Activated naive CD4-positive, alpha-beta T cell treated with anti-CD3 and anti-CD28 coated beads, Interleukin-2, amount 50 U/mL, for 24 hours (primary cell): ENCODE measurements at regions not wholly inside any gene's neighbourhood (a gene's known extent, or its start where the extent isn't known, plus 50 kb on each side); places are given as distances from the start of the nearest gene placed in this dataset.

Source experiments
- H3K27ac Mint-ChIP-seq: one replicate; pipeline ENCODE4 v1.8.0; 2021; ENCODE audit warnings: mild to moderate bottlenecking, mixed read lengths
- H3K27me3 Mint-ChIP-seq: one replicate; pipeline ENCODE4 v1.8.0; 2021; ENCODE audit warnings: mixed read lengths
- H3K36me3 Mint-ChIP-seq: one replicate; pipeline ENCODE4 v1.8.0; 2021; ENCODE audit warnings: mixed read lengths
- H3K4me1 Mint-ChIP-seq: one replicate; pipeline ENCODE4 v1.8.0; 2021; ENCODE audit warnings: mixed read lengths
- H3K4me3 Mint-ChIP-seq: one replicate; pipeline ENCODE4 v1.8.0; 2021; ENCODE audit warnings: mild to moderate bottlenecking, mixed read lengths
- H3K9me3 Mint-ChIP-seq: one replicate; pipeline ENCODE4 v1.8.0; 2021; ENCODE audit warnings: mixed read lengths

GRCh38 chr15:69972436-69972835 lies 125.3 kb downstream of the TLE3 start:
- Mint-ChIP-seq H3K4me3 (no peak overlapping the region), H3K27ac (no peak overlapping the region), H3K9me3 (no peaks in the 10 kb centered on the region), H3K36me3 (no peaks in the 10 kb centered on the region), H3K4me1 (no peaks in the 10 kb centered on the region), H3K27me3 (peaks cover 9% of the 10 kb centered on the region)

- Mint-ChIP-seq H3K4me1 (no peaks in the 10 kb centered on the region), H3K36me3 (no peaks in the 10 kb centered on the region), H3K27ac (no peak overlapping the region), H3K27me3 (peaks cover 9% of the 10 kb centered on the region), H3K9me3 (no peaks in the 10 kb centered on the region), H3K4me3 (no peak overlapping the region)
Observed at GRCh38 chr15:69973102-69973714, 124.5 kb downstream of the TLE3 start.

- Mint-ChIP-seq H3K36me3 (no peaks in the 10 kb centered on the region), H3K27me3 (peaks cover 9% of the 10 kb centered on the region), H3K27ac (no peak overlapping the region), H3K4me1 (no peaks in the 10 kb centered on the region), H3K4me3 (no peak overlapping the region), H3K9me3 (no peaks in the 10 kb centered on the region)
Observed at GRCh38 chr15:69973880-69974279, 123.8 kb downstream of the TLE3 start.

- Mint-ChIP-seq H3K27ac (no peak overlapping the region), H3K9me3 (no peaks in the 10 kb centered on the region), H3K27me3 (peaks cover 9% of the 10 kb centered on the region), H3K4me3 (no peak overlapping the region), H3K4me1 (no peaks in the 10 kb centered on the region), H3K36me3 (no peaks in the 10 kb centered on the region)
Observed at GRCh38 chr15:69974321-69974720, 123.4 kb downstream of the TLE3 start.

- Mint-ChIP-seq H3K9me3 (no peaks in the 10 kb centered on the region), H3K27ac (no peak overlapping the region), H3K27me3 (peaks cover 11% of the 10 kb centered on the region), H3K4me1 (no peaks in the 10 kb centered on the region), H3K36me3 (no peaks in the 10 kb centered on the region), H3K4me3 (no peak overlapping the region)
Observed at GRCh38 chr15:69976366-69976994, 121.2 kb downstream of the TLE3 start.

- Mint-ChIP-seq H3K4me3 (no peak overlapping the region), H3K36me3 (no peaks in the 10 kb centered on the region), H3K27me3 (peaks cover 13% of the 10 kb centered on the region), H3K9me3 (no peaks in the 10 kb centered on the region), H3K27ac (no peak overlapping the region), H3K4me1 (no peaks in the 10 kb centered on the region)
Observed at GRCh38 chr15:69978603-69979002, 119.1 kb downstream of the TLE3 start.

- H3K4me1 Mint-ChIP-seq, result no peaks in the 10 kb centered on the region
- H3K27me3 Mint-ChIP-seq, result peaks cover 12% of the 10 kb centered on the region
- no peak overlapping the region for H3K27ac Mint-ChIP-seq
- no peak overlapping the region for H3K4me3 Mint-ChIP-seq
- H3K9me3 Mint-ChIP-seq, result no peaks in the 10 kb centered on the region
- H3K36me3 Mint-ChIP-seq, result no peaks in the 10 kb centered on the region
Observed at GRCh38 chr15:69979262-69979661, 118.5 kb downstream of the TLE3 start.

GRCh38 chr15:69979783-69980182 lies 117.9 kb downstream of the TLE3 start:
- Mint-ChIP-seq H3K4me1 (no peaks in the 10 kb centered on the region), H3K27me3 (peaks cover 13% of the 10 kb centered on the region), H3K9me3 (no peaks in the 10 kb centered on the region), H3K4me3 (no peak overlapping the region), H3K27ac (no peak overlapping the region), H3K36me3 (no peaks in the 10 kb centered on the region)

GRCh38 chr15:69980341-69981059 lies 117.2 kb downstream of the TLE3 start:
- no peak overlapping the region for H3K27ac Mint-ChIP-seq
- H3K27me3 Mint-ChIP-seq, result peaks cover 11% of the 10 kb centered on the region
- H3K4me3 Mint-ChIP-seq, result no peak overlapping the region
- H3K4me1 Mint-ChIP-seq, result no peaks in the 10 kb centered on the region
- H3K9me3 Mint-ChIP-seq, result no peaks in the 10 kb centered on the region
- H3K36me3 Mint-ChIP-seq, result no peaks in the 10 kb centered on the region

GRCh38 chr15:69982037-69982436 lies 115.7 kb downstream of the TLE3 start:
- no peaks in the 10 kb centered on the region for H3K4me1 Mint-ChIP-seq
- peaks cover 8% of the 10 kb centered on the region for H3K27me3 Mint-ChIP-seq
- no peak overlapping the region for H3K4me3 Mint-ChIP-seq
- no peaks in the 10 kb centered on the region for H3K9me3 Mint-ChIP-seq
- no peak overlapping the region for H3K27ac Mint-ChIP-seq
- no peaks in the 10 kb centered on the region for H3K36me3 Mint-ChIP-seq

- H3K27me3 Mint-ChIP-seq, result peaks cover 8% of the 10 kb centered on the region
- H3K4me3 Mint-ChIP-seq, result no peak overlapping the region
- no peaks in the 10 kb centered on the region for H3K4me1 Mint-ChIP-seq
- no peaks in the 10 kb centered on the region for H3K36me3 Mint-ChIP-seq
- no peak overlapping the region for H3K27ac Mint-ChIP-seq
- no peaks in the 10 kb centered on the region for H3K9me3 Mint-ChIP-seq
Observed at GRCh38 chr15:69983696-69984265, 113.9 kb downstream of the TLE3 start.

GRCh38 chr15:69987492-69988489 lies 109.9 kb downstream of the TLE3 start:
- Mint-ChIP-seq H3K27ac (no peak overlapping the region), H3K36me3 (no peaks in the 10 kb centered on the region), H3K4me1 (no peaks in the 10 kb centered on the region), H3K27me3 (peaks cover 3% of the 10 kb centered on the region), H3K9me3 (no peaks in the 10 kb centered on the region), H3K4me3 (no peak overlapping the region)

- no peaks in the 10 kb centered on the region for H3K9me3 Mint-ChIP-seq
- no peak overlapping the region for H3K4me3 Mint-ChIP-seq
- H3K4me1 Mint-ChIP-seq, result no peaks in the 10 kb centered on the region
- no peak overlapping the region for H3K27ac Mint-ChIP-seq
- peaks cover 3% of the 10 kb centered on the region for H3K27me3 Mint-ChIP-seq
- H3K36me3 Mint-ChIP-seq, result no peaks in the 10 kb centered on the region
Observed at GRCh38 chr15:69988541-69989225, 109.0 kb downstream of the TLE3 start.

GRCh38 chr15:69990566-69991421 lies 106.9 kb downstream of the TLE3 start:
- Mint-ChIP-seq H3K27ac (no peak overlapping the region), H3K36me3 (no peaks in the 10 kb centered on the region), H3K9me3 (no peaks in the 10 kb centered on the region), H3K4me1 (no peaks in the 10 kb centered on the region), H3K27me3 (no peaks in the 10 kb centered on the region), H3K4me3 (no peak overlapping the region)
